ENCODE measurements at regions not wholly inside any gene's neighbourhood (a gene's known extent, or its start where the extent isn't known, plus 50 kb on each side); places are given as distances from the start of the nearest gene placed in this dataset.

GRCh38 chr3:144394032-144394431, 422.4 kb downstream of the DIPK2A start:
- TF ChIP-seq CTCF (IDR thresholded peaks at IDR 0.05): no peak
- TF ChIP-seq POLR2A (IDR thresholded peaks at IDR 0.05): no peak

Measured in lower leg skin (tissue), 3 donors.